Lower lobe of right lung (tissue), 2 donors: ENCODE measurements at regions not wholly inside any gene's neighbourhood (a gene's known extent, or its start where the extent isn't known, plus 50 kb on each side); places are given as distances from the start of the nearest gene placed in this dataset.

Experiments
- ATAC-seq, 2 donors: fragments of 200-7000 bp; cut with Tn5 transposase; one replicate each; pipeline ENCODE4 v1.9.1; 2020 to 2022; ENCODE audit warnings: mild to moderate bottlenecking in 2 of 2, moderate library complexity in 2 of 2
- DNase-seq: peaks from one replicate; pipeline ENCODE4 v3.0.0-alpha.2; 2020
- H3K27ac ChIP-seq: fragments of 200-600 bp; one replicate; pipeline ENCODE4 v1.8.0; 2022
- H3K27me3 ChIP-seq: fragments of 200-600 bp; one replicate; pipeline ENCODE4 v1.8.0; 2022; ENCODE audit warnings: low read depth
- H3K36me3 ChIP-seq: fragments of 200-600 bp; one replicate; pipeline ENCODE4 v1.8.0; 2022; ENCODE audit warnings: mild to moderate bottlenecking
- H3K4me1 ChIP-seq: fragments of 200-600 bp; one replicate; pipeline ENCODE4 v1.8.0; 2022
- H3K4me3 ChIP-seq: fragments of 200-600 bp; one replicate; pipeline ENCODE4 v1.8.0; 2022; ENCODE audit warnings: mild to moderate bottlenecking
- H3K9me3 ChIP-seq: fragments of 200-600 bp; one replicate; pipeline ENCODE4 v1.8.0; 2022
- intact Hi-C: fragments of 100-400 bp; cut with DNase I; formaldehyde crosslinking; loops from one replicate; pipeline ENCODE4 v1.11.0; 2022
- TF ChIP-seq, protein P1 (sequence below): fragments of 200-600 bp; IDR thresholded peaks from one replicate; pipeline ENCODE4 v1.8.0; 2022; ENCODE audit warnings: antibody characterized with exemption, mild to moderate bottlenecking
- donor health status: DM: no; HTN: yes; CAD: no; lungs with severe emphysema.

DNA sequence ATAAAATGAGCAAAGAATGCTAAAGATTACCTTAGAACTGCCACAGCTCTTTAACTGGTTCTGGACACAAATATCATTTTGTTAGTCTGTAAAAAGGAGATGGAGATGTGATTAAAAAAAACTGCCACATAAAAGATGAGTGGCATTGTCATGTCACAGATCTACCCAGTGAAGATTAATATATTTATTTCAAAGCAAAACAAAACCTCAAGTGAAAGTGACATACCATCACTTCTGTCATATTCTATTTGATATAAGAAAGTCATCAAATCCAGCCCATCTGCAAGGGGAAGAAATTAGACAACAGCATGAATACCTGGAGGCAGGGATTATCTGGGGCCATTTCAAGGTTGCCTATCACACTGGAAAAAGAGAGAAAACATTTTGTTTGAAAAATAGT, 417.6 kb upstream of the LRRTM4 start:
- no peak for DNase-seq
- Histone ChIP-seq H3K4me3 (no peak overlapping the region), H3K36me3 (no peaks in the 10 kb centered on the region), H3K27ac (no peak overlapping the region), H3K27me3 (no peaks in the 10 kb centered on the region), H3K4me1 (no peaks in the 10 kb centered on the region), H3K9me3 (no peaks in the 10 kb centered on the region)
- ATAC-seq = no peak
- TF ChIP-seq, protein P1, sequence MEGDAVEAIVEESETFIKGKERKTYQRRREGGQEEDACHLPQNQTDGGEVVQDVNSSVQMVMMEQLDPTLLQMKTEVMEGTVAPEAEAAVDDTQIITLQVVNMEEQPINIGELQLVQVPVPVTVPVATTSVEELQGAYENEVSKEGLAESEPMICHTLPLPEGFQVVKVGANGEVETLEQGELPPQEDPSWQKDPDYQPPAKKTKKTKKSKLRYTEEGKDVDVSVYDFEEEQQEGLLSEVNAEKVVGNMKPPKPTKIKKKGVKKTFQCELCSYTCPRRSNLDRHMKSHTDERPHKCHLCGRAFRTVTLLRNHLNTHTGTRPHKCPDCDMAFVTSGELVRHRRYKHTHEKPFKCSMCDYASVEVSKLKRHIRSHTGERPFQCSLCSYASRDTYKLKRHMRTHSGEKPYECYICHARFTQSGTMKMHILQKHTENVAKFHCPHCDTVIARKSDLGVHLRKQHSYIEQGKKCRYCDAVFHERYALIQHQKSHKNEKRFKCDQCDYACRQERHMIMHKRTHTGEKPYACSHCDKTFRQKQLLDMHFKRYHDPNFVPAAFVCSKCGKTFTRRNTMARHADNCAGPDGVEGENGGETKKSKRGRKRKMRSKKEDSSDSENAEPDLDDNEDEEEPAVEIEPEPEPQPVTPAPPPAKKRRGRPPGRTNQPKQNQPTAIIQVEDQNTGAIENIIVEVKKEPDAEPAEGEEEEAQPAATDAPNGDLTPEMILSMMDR = no peak
- intact Hi-C loops = no loop called here

DNA sequence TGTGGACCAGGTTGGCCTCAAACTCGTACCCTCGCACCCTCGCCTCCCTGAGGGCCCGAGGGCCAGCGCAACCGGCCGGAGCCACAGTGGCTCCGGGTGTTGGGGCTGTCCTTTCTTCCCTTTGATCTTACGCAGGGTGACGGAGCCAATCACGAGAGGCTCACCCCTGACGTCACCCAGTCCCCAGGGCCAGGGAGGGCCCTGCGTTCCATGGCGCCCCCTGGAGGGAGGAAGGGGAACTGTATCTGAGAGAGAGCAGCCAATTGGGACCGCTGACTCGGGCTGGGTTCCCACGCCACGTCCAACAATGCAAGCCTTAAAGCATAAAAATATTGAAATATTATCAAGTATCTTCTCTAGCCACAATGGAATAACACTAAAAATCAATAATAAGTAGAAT, 432.8 kb upstream of the LRRTM4 start:
- Histone ChIP-seq H3K27me3 (no peaks in the 10 kb centered on the region), H3K4me3 (no peak overlapping the region), H3K36me3 (no peaks in the 10 kb centered on the region), H3K27ac (no peak overlapping the region), H3K9me3 (no peaks in the 10 kb centered on the region), H3K4me1 (no peaks in the 10 kb centered on the region)
- TF ChIP-seq, protein P1 = no peak
- no peak for ATAC-seq
- DNase-seq = no peak
- intact Hi-C loops = no loop called here

DNA sequence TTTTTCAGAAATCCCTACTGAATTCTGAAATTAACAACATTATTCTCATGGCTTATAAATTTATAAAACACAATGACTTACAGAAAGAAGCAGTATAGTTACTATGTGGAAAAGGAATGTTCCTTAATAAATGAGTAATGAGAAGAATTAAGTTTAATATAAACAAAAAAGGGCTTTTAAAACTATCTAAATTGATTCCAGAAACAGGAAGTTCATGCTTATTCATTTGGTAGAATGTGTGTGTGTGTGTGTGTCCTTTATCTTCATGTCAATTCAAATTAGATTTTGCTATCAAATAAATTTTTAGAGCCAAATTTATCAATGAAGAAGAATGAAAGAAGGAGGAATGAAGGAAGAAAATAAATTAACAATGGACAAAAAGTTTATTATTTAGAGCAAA, 440.8 kb upstream of the LRRTM4 start:
- no peaks in the 10 kb centered on the region for H3K36me3 ChIP-seq
- H3K27ac ChIP-seq = no peak overlapping the region
- no peak overlapping the region for H3K4me3 ChIP-seq
- TF ChIP-seq, protein P1 = no peak
- intact Hi-C loops = no loop called here
- no peaks in the 10 kb centered on the region for H3K4me1 ChIP-seq
- no peak for ATAC-seq
- DNase-seq = no peak
- H3K9me3 ChIP-seq = no peaks in the 10 kb centered on the region
- H3K27me3 ChIP-seq = no peaks in the 10 kb centered on the region

DNA sequence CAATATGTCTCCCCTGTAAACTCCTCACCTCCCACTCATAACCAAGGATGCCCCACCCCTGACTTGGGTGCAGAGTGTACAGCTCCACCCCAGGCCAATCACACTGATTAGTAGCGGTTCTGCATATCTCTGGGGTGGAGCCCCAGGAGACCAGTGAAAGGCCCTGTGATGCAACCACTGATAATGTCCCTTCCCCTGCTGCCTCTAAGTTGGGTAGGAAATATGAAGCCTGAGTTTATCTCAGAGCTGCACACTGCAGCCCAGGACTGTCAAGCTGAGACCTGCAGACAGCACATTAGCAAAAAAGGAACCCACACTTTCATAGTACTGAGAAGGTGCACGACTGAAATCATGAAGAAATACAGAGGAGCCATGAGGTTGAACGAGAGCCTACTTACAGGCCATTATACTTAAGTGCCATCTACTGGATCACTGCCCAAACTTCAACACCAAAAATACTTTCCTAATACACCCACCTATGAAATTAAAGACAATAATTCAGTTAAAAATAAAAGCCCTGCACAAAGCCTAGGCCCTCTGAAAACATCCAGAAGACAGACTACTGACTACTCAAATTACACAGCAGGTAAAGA, 455.4 kb upstream of the LRRTM4 start:
- ATAC-seq (no peak), DNase-seq (no peak)
- no peaks in the 10 kb centered on the region for H3K27me3 ChIP-seq
- intact Hi-C loops = no loop called here
- no peaks in the 10 kb centered on the region for H3K9me3 ChIP-seq
- no peak overlapping the region for H3K27ac ChIP-seq
- TF ChIP-seq, protein P1 = no peak
- H3K36me3 ChIP-seq = no peaks in the 10 kb centered on the region
- H3K4me1 ChIP-seq = no peaks in the 10 kb centered on the region
- H3K4me3 ChIP-seq = no peak overlapping the region

DNA sequence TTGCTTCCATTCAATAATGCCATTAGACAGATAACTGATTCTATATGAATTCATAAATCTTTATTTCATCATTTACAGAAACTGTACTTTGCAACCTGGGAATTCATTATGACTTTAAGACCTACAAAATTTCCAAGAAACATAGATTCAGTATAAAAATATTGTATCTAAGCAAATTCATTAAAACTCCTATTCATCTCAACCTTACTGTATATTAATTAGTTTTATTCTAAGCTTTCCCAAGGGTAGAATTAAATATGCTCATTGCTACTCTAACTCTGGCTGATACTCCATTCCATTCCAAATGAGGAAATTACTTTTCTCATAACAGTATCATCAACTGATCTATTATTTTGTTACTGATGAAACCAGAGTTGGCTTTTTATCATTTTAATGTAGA, 473.0 kb upstream of the LRRTM4 start:
- intact Hi-C loops = no loop called here
- H3K9me3 ChIP-seq = no peaks in the 10 kb centered on the region
- no peak overlapping the region for H3K27ac ChIP-seq
- no peak for ATAC-seq
- TF ChIP-seq, protein P1 = no peak
- no peaks in the 10 kb centered on the region for H3K4me1 ChIP-seq
- no peaks in the 10 kb centered on the region for H3K27me3 ChIP-seq
- no peak overlapping the region for H3K4me3 ChIP-seq
- H3K36me3 ChIP-seq = no peaks in the 10 kb centered on the region
- DNase-seq = no peak

DNA sequence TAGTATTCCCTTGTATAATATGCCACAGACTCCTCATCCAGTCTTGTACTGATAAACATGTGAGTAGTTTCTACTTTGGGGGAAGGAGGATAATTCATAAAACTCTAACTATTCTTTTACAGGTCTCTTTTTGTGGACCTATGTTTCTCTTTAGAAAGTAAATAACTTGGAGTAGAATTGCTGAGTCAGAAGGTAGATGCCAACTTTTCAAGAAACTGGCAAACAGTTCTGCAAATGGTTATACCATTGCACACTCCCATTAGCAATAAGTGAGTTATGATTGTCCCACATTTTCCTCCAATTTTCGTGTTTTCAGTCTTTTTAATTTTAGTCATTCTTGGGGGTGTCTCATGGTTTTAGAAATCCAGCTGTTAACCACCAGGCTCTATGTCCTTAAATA, 477.2 kb upstream of the LRRTM4 start:
- ATAC-seq = no peak
- no peak for DNase-seq
- no peaks in the 10 kb centered on the region for H3K4me1 ChIP-seq

More for the DNA sequence above, 477.2 kb upstream of the LRRTM4 start:
- no peaks in the 10 kb centered on the region for H3K27me3 ChIP-seq
- no peak overlapping the region for H3K4me3 ChIP-seq
- no peaks in the 10 kb centered on the region for H3K36me3 ChIP-seq
- H3K27ac ChIP-seq = no peak overlapping the region
- intact Hi-C loops = no loop called here
- TF ChIP-seq, protein P1 = no peak
- H3K9me3 ChIP-seq = no peaks in the 10 kb centered on the region
